COLO668 (cell line): ENCODE measurements at regions not wholly inside any gene's neighbourhood (a gene's known extent, or its start where the extent isn't known, plus 50 kb on each side); places are given as distances from the start of the nearest gene placed in this dataset.
"Not testable (repeated sequence)": the region's sequence is repeated elsewhere in the genome, so short reads cannot be mapped to it uniquely, and the experiment has no call there.

Experiments used
- DNase-seq: peaks from one replicate; lab custom pipeline; 2025; ENCODE audit not compliant: unreplicated experiment; lab: John Stamatoyannopoulos, UW

DNA sequence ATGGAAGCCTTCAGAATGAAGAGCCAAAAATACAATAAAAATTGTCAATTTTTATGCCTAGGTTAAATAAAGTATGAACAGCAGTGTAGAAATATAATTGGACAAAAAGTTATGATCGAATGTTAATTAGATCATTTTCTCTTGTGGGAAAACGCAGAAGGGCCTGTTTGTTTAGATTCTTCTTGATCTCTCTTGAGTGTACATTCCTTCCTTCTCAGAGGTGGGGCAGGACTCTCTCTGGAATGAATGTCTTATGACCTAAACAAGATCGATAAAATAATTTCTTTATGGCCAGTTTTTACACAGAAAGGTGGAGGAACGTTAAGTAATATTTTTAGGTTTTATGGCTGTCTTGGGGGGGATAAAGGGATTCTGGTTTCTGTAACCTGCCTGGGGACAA lies 500.1 kb upstream of the MARCKS start:
- no peak for DNase-seq

DNA sequence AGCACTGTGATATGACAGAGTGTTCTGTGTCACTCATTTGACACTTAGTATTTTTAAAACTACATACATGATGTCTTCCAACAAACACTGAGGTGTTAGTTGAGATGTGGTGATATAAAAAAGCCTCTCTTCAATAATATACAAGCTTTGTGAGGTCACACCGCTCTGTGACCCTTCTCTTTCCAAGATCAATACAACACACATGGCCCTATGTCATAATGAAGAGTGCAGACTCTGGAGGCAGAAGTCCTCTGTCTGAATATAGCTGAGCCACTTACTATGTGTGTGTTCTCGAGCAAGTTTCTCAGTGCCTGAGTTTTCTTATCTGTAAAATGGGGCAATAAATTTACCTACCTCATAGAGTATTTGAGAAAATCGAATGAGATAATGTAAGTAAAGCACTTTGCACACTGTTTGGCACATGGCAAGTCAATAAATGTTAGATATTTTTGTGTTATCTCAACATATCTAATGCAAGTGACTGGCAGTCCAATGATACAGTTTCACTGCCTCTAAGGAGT lies 499.0 kb upstream of the MARCKS start:
- no peak for DNase-seq

DNA sequence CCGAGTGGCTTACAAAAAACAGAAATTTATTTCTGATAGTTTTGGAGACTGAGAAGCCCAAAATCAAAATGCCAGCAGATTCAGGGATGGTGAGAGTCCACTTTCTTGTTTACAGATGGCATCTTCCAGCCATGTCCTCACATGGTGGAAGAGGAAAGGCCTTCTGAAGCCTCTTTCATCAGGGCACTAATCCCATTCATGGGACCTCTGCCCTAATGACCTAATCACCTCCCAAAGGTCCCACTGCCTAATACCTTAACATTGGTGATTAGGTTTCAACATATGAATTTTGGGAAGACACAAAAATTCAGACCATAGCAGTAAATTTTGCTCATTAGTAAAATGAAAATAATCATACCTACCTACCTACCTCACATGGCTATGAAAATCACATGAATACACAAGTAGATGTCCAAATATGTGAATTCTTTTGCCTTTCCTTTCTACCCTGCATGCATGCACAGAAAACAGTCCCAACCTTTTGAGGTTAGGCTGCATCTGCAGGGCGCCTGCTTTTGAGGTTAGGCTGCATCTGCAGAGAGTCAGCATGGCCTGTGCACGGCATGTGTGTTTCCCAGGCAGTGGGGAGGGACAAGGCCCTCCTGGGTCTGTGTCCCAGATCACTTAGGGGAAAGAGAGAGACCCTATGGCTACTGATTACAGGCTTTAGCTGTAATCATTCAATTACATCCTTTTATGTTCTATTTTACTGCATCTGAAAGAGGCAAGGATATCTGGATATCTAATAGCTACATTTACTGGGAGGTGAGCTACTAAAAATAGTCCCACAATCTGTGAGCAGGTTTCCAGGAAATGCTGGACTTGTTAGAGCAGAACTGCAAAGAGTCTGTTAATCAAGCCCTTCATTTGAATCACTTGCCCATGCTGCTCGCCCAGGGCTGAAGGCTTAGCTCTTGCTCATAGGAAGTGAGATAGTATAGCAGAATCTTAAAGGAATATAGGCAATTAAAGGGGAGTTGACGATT lies 497.7 kb upstream of the MARCKS start:
- DNase-seq, result peak; percentile 27

DNA sequence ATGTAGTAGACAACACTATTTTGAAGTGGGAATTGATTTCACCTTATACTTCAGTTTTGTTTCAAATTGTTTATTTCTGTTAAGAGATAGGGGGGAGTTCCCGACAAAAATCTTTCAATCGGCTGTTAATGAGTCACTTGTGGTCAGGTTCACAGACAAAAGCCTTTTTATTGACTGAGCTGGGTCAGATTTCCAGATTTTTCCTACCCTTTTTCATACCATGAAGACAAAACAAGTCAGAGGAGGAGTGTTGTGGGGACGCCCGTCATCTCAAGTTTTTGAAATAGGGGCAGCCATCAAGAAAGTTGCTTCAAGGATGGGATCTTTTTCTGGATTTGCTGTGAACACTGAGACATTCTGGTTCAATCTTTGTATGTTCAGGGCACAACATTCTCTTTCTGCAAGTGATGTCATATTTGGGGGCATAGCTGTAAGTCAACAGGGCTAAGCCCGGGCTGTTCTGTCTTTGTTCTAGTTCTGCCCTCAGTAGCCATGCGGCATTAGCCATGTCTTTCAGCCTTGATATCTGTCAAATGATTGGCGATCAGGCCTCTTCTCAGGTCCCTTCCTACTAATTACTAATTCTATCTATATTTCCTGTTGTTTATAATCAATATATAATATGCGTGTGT lies 496.0 kb upstream of the MARCKS start:
- peak; percentile 53 for DNase-seq

DNA sequence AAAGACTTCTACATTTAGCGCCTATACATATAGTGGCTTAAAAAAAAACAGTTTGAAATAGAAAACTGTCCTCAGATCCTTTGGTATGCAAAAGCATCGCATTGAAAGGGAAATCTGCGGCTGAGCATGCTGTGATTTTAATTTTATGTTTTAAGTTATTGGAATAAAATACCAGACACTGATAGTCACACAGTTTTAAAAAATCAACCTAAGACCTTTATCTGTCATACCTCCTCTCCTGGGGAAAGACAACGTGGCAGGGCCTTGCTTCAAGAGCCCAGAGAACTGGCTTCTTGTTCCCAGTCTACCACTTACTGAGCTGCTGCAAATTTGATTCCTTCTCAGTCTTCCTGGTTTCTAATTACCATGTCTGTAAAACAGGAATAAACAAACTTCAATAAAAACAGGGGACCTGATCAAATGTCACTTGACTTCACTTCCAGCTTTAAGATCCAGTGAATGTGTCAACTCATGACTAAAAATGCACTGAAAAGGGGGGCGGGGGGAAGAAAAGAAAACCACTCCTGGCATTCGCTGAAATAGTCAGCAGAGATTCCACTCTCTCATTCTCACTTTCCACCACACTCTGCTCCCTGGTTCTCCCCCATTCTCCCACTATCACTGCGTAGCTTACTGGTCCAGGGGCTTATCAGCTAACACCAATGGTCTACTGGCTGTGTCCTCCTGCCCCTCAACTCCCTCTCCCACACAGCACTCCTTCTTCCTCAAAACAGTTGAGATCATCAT lies 494.7 kb upstream of the MARCKS start:
- no peak for DNase-seq

DNA sequence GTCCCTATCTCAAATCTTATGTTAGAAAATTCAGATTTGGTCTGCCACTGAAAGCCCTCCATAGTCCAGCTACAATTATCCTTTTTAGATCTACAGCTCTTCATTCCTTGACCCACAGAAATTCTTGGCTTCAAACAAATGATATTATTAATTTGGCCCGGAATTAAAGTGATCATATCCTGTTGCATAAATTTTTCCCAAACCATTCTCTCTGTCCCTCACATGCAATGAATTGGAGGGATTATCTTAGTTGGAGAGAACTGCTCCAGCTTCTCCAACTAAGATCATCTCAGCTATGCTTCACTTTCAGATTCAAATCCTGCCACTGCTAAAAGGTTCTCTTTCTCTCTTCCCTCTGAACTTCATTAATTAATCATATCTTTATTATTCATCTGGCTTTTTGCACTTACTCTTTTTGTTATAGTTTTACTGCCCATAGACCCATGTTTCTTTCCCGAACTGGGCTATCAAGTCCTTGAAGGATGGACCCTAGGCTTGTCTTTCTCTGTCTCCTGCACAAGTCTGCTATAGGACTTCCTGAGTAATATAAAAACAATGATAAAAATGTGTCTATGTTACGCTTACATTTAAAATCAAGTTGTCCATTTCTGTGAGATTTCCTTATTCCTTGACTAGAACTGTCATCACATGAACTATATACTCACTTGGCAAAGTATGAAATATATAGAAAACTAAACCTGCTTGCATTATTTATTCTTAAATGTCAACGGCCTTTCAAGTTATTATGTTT lies 493.9 kb upstream of the MARCKS start:
- no peak for DNase-seq

DNA sequence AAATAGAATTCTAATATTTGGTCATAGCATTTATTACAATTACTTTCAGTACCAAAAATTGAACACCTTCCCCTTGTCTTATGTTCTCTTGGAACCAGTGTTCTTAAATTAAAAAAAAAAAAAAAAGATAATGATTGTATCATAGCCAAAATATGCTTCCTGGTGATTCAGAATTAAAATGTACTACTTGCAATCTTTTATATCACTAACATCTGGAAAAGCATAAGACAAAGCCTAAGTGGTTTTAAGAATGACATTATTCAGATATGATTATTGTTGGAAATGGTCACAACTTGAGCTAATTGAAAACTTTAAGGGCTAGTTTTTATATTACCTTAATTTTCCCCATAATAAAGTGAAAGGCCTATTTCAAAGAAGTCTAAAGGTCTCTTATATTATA lies 493.3 kb upstream of the MARCKS start:
- no peak for DNase-seq

DNA sequence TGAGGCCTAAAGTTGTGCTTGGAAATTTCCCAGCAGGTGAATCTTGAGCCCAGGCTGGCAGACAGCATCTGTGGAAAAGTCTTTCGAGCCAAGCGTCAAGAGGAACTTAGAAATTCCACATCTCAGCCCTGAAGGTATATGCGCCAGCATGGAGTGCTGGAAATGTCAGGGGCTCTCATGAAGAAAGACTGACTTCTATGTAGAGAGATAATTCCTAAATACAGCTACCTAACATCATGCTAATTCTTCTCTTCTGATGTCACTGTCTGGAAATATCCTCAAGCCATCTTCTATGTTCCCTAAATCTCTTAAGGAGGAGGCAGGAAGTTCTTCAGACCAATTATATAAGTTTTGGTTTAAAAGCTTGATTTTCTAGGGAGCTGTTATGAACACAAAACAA lies 492.4 kb upstream of the MARCKS start:
- no peak for DNase-seq

DNA sequence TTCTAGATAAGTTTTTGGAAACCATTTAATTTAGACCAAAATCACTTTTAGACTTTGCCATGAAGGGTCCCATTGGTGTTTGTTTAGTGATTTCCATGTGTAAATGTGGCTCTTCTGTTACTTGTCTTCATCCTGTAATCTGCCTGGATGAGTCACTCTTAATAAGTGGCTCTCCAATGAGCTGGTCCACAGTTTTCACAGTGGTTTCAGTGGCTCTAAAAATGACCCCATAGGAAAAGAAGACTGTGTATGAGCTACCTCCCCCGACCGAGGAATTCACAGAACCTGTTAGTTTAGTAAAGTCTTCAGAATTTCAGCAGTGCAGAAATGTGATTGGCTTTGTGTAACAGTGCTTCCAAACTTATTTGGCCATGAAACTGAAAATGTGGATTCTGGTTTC lies 492.0 kb upstream of the MARCKS start:
- DNase-seq, result no peak

DNA sequence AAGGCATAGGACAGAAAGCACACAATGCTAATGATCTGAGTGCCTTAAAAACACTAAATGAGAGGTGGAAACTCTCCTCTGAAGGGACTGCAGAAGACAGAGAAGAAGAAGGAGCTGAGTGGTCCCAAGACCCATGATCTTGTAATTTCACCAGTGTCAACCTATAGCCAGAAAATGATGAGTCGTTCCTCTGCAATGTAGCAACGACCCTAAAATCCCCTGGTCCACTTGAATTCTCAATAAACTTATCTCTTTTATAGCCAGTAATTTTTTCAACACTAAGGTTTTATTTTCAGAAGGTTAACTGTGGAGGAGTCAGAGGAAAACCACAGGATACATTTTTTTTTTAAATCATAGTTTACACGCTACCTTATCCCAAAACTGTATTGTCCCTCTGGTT lies 490.6 kb upstream of the MARCKS start:
- DNase-seq, result no peak

DNA sequence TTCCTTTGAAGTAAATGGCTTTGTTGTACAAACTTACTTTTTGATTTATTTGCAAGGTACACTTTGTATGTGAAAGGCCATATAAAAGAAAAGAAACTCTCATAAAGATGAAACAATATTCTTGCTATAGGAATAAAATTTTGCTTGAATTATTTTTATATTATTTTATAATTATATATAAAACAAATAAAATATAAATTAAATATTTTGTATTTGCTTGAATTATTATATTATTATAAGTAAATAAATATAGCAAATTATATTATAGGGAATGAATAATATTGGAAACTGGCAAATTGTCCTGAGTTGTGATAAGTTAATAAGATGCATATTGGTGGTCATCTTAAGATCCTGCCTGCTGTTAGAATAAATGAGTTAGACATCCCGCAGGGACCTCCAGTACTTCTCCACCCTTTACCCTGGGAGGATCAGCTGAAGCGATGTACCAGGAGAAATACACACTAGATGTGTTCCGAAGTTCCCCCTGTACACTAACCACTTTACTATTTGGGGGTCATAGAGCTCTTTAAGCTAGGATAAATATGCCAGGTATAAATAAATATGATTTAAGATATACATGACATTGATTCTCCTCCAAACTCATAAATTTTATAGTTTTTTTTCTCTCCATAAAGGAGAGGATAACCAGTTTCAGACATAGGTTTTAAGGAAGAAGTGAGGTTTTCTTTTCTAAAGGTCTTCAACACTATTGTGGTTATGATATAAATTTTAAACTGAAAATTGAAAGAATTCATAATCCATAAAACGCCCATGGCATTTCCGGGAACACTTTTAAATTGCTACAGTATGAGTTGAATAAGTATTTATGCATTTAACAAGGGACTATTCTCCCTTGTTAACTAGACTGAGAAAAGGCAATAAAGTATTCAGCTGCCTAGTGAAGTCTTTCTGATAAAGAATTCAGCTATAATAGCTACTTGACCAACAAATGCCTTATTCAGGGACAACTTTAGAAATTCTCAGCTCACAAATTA lies 486.3 kb upstream of the MARCKS start:
- no peak for DNase-seq

DNA sequence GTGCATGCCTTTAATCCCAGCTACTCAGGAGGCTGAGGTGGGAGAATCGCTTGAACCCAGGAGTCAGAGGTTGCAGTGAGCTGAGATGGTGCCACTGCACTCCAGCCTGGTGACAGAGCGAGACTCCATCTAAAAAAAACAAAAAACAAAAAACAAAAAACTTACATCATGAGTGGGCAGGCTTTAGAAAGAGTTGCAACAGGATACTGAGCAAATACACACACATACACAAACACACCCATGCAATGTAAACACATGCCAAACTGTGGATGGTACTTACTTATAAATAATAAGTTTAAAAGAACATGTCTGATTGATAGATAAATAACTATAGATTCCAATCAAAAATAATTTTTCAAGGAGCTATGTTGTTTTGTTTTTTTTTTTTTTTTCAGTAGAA lies 481.7 kb upstream of the MARCKS start:
- DNase-seq, result not testable (repeated sequence)

DNA sequence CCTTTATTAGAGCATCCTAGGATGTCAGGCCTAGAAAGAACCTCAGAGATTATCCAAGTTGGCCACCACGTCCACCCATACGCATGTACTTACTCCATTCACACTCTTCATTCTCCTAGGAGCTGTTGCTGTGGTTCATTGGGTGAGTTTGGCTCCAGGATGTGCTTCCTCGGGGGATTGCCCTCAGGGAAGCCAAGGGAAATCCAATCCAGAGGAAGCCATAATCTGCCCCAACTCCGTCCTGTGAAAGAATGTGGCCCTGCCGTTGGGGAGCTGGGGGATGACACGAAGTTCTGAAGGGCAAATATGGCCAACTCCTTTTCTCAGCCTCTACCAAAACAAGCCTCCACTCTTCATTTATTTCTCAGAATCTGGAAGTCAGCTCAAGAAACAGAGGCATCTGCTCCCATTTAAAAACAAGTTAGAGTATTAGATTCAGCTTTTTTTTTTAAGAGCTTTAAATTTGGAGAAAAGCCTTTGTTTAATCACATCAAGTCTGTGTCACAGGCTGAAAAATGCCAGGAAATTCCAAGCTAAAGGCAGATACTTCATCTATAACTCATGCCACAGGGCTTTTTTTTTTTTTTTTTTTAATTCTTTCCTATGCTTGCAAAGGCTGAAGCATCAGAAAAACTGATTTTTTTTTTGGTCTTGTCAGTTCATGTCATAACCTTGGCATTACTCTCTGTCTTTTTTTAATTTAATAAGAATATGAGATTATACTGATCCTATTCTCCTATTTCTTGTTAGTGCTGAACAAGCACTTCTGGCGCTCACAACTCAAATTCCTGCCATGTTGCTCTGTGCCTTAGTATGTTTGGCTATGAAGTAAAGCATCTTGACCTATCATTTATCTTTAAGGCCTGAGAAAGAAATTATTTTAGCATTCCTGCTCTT lies 480.9 kb upstream of the MARCKS start:
- no peak for DNase-seq

DNA sequence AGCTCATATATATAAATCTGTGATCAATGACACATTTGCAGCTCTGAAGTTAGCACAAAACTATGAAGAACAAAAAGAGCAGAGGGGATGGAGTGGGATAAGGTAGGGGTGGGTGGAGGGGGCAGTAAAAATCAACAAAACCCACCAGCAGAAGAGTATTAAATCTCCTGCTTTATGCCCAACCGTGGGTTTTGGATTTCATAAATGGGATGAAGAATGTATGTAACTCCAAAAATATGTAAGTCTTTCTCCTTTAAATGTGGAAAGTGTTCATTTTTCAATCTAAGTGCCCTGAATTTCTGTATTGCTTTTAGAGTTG lies 480.3 kb upstream of the MARCKS start:
- DNase-seq, result no peak

DNA sequence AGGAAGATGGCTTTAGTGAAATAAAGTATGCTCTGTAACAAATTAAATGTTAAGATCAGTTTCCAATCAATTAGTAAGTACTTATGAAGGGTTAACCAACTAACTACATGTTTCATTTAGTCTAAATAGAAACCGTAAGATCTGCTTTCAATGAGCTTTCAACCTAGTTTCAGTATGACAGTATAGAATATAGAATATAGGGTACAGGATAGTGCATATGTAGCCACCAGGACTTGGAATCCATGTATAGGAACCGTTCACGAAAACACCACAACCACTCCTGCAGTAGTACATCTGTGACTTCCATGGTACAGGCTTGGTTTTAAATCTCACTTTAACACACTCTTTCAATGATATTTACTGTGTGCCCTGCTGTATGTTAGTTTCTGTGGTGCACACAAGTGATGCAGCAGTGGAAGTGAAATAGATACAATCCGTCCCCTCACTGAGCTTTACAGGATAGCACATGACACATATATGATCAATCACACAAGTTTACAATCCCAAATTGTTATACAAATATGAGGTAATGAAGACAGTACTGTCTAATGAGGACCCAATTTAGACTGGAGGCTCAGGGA lies 479.7 kb upstream of the MARCKS start:
- no peak for DNase-seq

DNA sequence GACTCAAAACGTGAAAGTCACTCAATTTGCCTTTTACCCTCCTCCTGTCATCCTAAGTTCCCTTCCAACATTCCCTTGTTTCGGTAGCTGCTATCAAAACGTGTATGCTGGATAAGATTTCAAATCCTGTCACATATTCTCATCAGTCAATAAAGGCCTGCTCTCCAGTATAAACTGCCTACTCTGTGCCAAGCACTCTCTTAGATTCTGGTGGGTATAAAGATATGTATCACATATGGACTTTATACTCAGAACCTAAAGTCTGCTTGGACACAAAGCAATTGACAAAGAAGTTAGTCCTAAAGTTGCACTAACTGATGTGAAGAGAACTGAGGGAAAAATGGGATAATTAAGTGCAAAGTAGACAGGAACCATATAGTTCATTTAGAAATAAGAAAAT lies 476.6 kb upstream of the MARCKS start:
- no peak for DNase-seq

DNA sequence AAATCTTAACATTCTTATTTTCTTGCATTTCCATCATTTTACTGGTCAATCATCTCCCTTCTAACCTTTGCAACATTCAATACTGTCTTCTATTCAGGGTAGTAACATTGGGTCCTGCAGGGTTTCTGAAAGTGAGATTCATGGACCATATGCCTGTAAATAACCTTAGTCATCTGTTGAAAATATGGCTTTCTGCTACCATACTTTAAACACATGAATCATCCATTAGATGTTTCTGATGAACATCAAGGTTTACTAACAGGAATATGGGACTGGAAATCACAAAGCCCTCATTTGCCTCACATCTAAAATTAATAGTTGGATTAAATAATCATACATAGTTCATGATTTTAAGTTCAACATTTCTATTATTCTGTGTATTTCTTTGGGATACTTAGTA lies 475.9 kb upstream of the MARCKS start:
- DNase-seq, result no peak

DNA sequence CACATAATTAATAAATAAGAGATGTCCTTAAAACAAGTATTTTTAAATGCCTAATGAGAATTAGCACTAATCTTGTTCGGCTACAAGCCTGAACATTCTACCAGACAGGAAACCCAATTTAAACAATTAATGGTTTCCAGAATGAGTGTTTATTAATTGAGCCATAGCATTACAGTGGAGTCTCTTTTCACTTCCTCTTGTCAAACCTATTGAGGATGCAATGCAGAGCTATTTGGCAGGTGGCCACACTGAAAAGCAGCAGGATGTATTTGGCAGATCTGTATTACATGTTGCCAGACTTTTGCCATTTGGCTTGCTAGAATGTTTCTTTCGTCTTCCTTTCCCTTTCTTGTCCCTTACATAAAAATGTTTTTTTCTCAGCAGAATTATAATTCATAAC lies 475.2 kb upstream of the MARCKS start:
- DNase-seq, result peak; percentile 27
